BLaER1 (cell line): ENCODE measurements at regions not wholly inside any gene's neighbourhood (a gene's known extent, or its start where the extent isn't known, plus 50 kb on each side); places are given as distances from the start of the nearest gene placed in this dataset.
A peak's percentile ranks its signal among the peaks of the same experiment; 100 is the strongest.
"Not testable (repeated sequence)": the region's sequence is repeated elsewhere in the genome, so short reads cannot be mapped to it uniquely, and the experiment has no call there.

Source experiments
- H3K27ac ChIP-seq: shearing (Covaris generic); formaldehyde crosslinking; 2 replicates; pipeline ENCODE4 v1.8.1; 2022
- H3K27me3 ChIP-seq: shearing (Covaris generic); formaldehyde crosslinking; 2 replicates; pipeline ENCODE4 v1.8.1; 2022
- H3K36me3 ChIP-seq: shearing (Covaris generic); formaldehyde crosslinking; 2 replicates; pipeline ENCODE4 v1.8.1; 2022
- H3K4me1 ChIP-seq: shearing (Covaris generic); formaldehyde crosslinking; 2 replicates; pipeline ENCODE4 v1.8.1; 2022
- H3K4me2 ChIP-seq: shearing (Covaris generic); formaldehyde crosslinking; 2 replicates; pipeline ENCODE4 v1.8.1; 2022
- H3K4me3 ChIP-seq: shearing (Covaris generic); formaldehyde crosslinking; 2 replicates; pipeline ENCODE4 v1.8.1; 2022
- H3K9ac ChIP-seq: shearing (Covaris generic); formaldehyde crosslinking; 2 replicates; pipeline ENCODE4 v1.8.1; 2022
- H3K9me3 ChIP-seq: shearing (Covaris generic); formaldehyde crosslinking; 2 replicates; pipeline ENCODE4 v1.8.1; 2022
- H4K20me1 ChIP-seq: shearing (Covaris generic); formaldehyde crosslinking; 2 replicates; pipeline ENCODE4 v1.8.1; 2022
- Cebpa-rat ChIP-seq: shearing (Covaris generic); IDR thresholded peaks from 2 replicates; pipeline ENCODE4 v1.8.1; 2022

DNA sequence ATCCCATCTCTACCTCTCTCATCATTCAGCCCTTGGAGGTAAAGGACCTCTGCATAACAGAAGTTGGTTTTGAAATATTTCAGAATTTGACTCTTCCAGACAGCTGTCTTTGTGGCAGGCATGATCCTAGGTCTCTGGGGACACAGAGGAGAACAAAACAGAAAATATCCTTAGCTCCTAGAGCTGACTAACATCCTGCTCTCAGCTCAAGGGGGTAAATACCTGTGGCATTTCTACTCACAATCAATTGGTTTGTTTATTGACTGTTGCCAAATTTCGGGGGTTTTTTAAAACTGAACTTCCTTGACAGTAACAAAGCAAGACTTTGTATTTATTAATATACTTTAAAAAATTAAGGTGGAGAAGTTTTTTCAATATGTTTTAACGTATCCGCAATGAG lies 78.8 kb downstream of the EOMES start:
- peaks cover 4% of the 10 kb centered on the region; the same call in 1 of the 2 replicates for H3K4me1 ChIP-seq
- no peaks in the 10 kb centered on the region for H3K9me3 ChIP-seq
- no peak overlapping the region for H3K4me2 ChIP-seq
- no peaks in the 10 kb centered on the region for H3K36me3 ChIP-seq
- H3K27ac ChIP-seq: no peak overlapping the region
- no peaks in the 10 kb centered on the region for H4K20me1 ChIP-seq
- no peaks in the 10 kb centered on the region for H3K27me3 ChIP-seq
- TF ChIP-seq Cebpa-rat: no peak
- no peak overlapping the region for H3K4me3 ChIP-seq
- H3K9ac ChIP-seq: no peak overlapping the region

DNA sequence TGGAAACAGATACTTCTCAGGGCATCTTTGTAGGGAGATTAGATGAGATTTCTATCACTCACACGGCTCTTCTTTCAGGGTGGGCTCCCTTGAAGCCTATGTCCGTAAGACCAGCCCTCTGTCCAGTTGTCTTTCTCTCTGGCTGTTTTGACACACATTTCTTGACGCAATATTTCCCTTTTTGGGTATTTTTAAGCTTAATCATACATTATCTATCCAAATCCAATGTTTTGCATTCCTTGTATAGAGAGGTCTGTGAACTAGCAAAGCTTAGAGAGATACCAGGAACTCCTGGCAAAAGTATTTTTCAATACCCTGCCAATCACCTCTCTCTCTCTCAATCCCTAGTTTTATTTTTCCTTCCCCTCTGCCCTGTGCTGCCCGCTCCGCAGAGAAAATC lies 79.3 kb downstream of the EOMES start:
- H3K9ac ChIP-seq: no peak overlapping the region
- H3K27ac ChIP-seq: no peak overlapping the region
- no peaks in the 10 kb centered on the region for H3K36me3 ChIP-seq
- no peaks in the 10 kb centered on the region for H3K27me3 ChIP-seq
- peaks cover 4% of the 10 kb centered on the region; the same call in 1 of the 2 replicates for H3K4me1 ChIP-seq
- no peak overlapping the region for H3K4me3 ChIP-seq
- no peak for TF ChIP-seq Cebpa-rat
- H3K9me3 ChIP-seq: no peaks in the 10 kb centered on the region
- H4K20me1 ChIP-seq: no peaks in the 10 kb centered on the region
- no peak overlapping the region for H3K4me2 ChIP-seq

GRCh38 chr3:27641888-27642601 lies 80.1 kb downstream of the EOMES start:
- no peaks in the 10 kb centered on the region for H3K27me3 ChIP-seq
- no peak overlapping the region for H3K9ac ChIP-seq
- H3K4me2 ChIP-seq: no peak overlapping the region
- no peaks in the 10 kb centered on the region for H4K20me1 ChIP-seq
- no peak for TF ChIP-seq Cebpa-rat
- no peaks in the 10 kb centered on the region for H3K9me3 ChIP-seq
- H3K4me1 ChIP-seq: peaks cover 4% of the 10 kb centered on the region; the same call in 1 of the 2 replicates
- no peak overlapping the region for H3K4me3 ChIP-seq
- H3K36me3 ChIP-seq: no peaks in the 10 kb centered on the region
- no peak overlapping the region for H3K27ac ChIP-seq

DNA sequence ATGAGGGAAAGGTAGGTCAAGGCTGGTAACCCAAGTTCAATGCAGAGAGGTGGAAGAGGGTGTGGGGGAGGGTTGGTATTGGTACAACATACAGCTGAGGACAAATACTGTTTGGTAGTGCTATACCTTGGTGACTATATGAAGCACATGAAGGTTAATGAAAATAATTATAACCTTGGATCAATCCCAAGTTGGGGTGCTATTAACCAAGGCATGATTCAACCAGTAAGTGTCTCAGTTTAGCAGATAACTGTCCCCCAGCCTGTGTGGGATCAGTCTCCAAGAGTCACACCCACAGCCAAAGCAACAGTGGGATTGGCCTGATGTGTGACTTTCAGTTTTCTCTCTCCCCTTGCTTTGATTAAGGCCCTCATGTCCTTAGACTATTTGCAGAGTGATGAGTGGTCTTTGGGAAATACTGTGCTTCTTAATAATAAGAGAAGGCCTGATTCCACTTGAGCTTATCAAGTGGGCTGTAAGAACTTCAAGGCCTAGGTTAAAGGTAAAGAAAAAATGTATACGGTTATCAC lies 80.8 kb downstream of the EOMES start:
- Histone ChIP-seq H3K4me2 (no peak overlapping the region), H4K20me1 (no peaks in the 10 kb centered on the region), H3K9me3 (no peaks in the 10 kb centered on the region), H3K4me3 (no peak overlapping the region), H3K27me3 (no peaks in the 10 kb centered on the region), H3K4me1 (peaks cover 4% of the 10 kb centered on the region; the same call in 1 of the 2 replicates), H3K9ac (no peak overlapping the region), H3K36me3 (no peaks in the 10 kb centered on the region), H3K27ac (no peak overlapping the region)
- TF ChIP-seq Cebpa-rat: no peak

- Histone ChIP-seq H3K4me2 (no peak overlapping the region), H3K4me1 (peaks cover 9% of the 10 kb centered on the region; the same call in 1 of the 2 replicates), H3K27me3 (peaks cover 3% of the 10 kb centered on the region; the same call in 1 of the 2 replicates), H3K36me3 (no peaks in the 10 kb centered on the region), H3K4me3 (no peak overlapping the region), H3K9ac (no peak overlapping the region), H3K9me3 (0 out of 2 replicates have a peak, but pooled peaks cover 2% of the 10 kb centered on the region), H3K27ac (no peak overlapping the region), H4K20me1 (no peaks in the 10 kb centered on the region)
- no peak for TF ChIP-seq Cebpa-rat
These were observed 82.9 kb downstream of the EOMES start for GRCh38 chr3:27639271-27639670.

DNA sequence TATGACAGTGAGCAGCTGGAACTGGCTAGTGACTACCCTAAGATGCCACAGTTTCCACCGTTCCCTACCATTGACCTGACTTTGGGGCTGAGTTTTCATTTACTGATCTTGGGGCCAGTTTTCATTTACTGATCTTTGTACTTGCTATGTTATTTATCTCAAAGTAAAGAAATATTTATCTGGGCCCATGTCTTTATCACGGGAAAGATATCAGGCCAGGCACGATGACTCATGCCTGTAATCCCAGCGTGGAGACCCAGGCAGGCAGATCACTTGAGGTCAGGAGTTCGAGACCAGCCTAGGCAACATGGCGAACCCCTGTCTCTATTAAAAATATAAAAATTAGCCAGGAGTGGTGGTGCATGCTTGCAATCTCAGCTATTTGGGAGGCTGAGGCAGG lies 83.5 kb downstream of the EOMES start:
- peaks cover 9% of the 10 kb centered on the region; the same call in 1 of the 2 replicates for H3K4me1 ChIP-seq
- peaks cover 10% of the 10 kb centered on the region for H3K27me3 ChIP-seq
- H4K20me1 ChIP-seq: no peaks in the 10 kb centered on the region
- H3K4me2 ChIP-seq: no peak overlapping the region
- 0 out of 2 replicates have a peak, but pooled peaks cover 7% of the 10 kb centered on the region for H3K9me3 ChIP-seq
- no peak for TF ChIP-seq Cebpa-rat
- H3K9ac ChIP-seq: no peak overlapping the region
- no peak overlapping the region for H3K4me3 ChIP-seq
- H3K27ac ChIP-seq: no peak overlapping the region
- no peaks in the 10 kb centered on the region for H3K36me3 ChIP-seq

GRCh38 chr3:27637346-27637995 lies 84.7 kb downstream of the EOMES start:
- Histone ChIP-seq H3K4me1 (peaks cover 16% of the 10 kb centered on the region; the same call in 1 of the 2 replicates), H3K27ac (no peak overlapping the region), H3K9ac (no peak overlapping the region), H3K36me3 (no peaks in the 10 kb centered on the region), H3K9me3 (0 out of 2 replicates have a peak, but pooled peaks cover 7% of the 10 kb centered on the region), H3K4me2 (no peak overlapping the region), H4K20me1 (no peaks in the 10 kb centered on the region), H3K4me3 (no peak overlapping the region), H3K27me3 (peaks cover 21% of the 10 kb centered on the region)
- no peak for TF ChIP-seq Cebpa-rat

DNA sequence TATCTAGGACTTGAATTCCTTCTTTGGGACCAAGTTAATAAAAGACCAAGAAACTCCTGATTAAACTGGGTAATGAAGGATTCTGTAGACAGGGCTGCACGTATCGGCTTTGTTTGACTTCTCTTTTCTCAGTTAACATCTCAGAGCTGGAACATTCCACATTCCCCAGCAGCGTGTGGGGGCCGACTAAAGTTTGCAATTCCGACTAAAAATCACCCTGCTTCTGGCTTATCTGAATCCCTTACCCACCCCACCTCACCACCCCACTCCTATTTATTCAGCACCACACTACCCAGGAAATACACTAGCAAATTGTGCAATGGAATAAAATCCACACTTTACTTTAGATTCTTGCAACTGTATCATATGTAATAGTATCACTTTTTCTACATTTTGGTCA lies 87.1 kb downstream of the EOMES start:
- not testable (repeated sequence) for H3K27ac ChIP-seq, H3K36me3 ChIP-seq, H3K4me2 ChIP-seq, H3K9me3 ChIP-seq, H4K20me1 ChIP-seq, H3K4me3 ChIP-seq, H3K9ac ChIP-seq
- Histone ChIP-seq H3K27me3 (peaks cover 34% of the 10 kb centered on the region), H3K4me1 (peaks cover 16% of the 10 kb centered on the region; the same call in 1 of the 2 replicates)

DNA sequence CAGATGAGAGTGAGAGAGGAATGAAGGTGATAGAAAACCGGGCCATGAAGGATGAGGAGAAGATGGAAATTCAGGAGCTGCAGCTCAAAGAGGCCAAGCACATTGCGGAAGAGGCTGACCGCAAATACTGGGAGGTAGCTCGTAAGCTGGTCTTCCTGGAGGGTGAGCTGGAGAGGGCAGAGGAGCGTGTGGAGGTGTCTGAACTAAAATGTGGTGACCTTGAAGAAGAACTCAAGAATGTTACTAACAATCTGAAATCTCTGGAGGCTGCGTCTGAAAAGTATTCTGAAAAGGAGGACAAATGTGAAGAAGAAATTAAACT lies 88.9 kb downstream of the EOMES start:
- Histone ChIP-seq H3K27ac (no peak overlapping the region), H3K4me3 (peak overlapping the region; percentile 67), H4K20me1 (no peaks in the 10 kb centered on the region), H3K36me3 (no peaks in the 10 kb centered on the region), H3K27me3 (peaks cover 34% of the 10 kb centered on the region), H3K9ac (peak overlapping the region; percentile 61; the same call in 1 of the 2 replicates), H3K4me1 (peaks cover 18% of the 10 kb centered on the region), H3K9me3 (0 out of 2 replicates have a peak, but pooled peaks cover 7% of the 10 kb centered on the region), H3K4me2 (peak overlapping the region; percentile 84)
- no peak for TF ChIP-seq Cebpa-rat
